PC-9 (cell line): ENCODE measurements at regions not wholly inside any gene's neighbourhood (a gene's known extent, or its start where the extent isn't known, plus 50 kb on each side); places are given as distances from the start of the nearest gene placed in this dataset.

ENCODE experiments used
- EZH2 ChIP-seq: fragments of 200-600 bp; sonication (generic); IDR thresholded peaks from 2 replicates; pipeline ENCODE4 v1.8.0; 2017; ENCODE audit warnings: antibody characterized with exemption, low read depth
- TF ChIP-seq, protein P1 (sequence below): fragments of 200-600 bp; sonication (generic); conservative IDR thresholded peaks from 2 replicates; pipeline ENCODE4 v1.6.1; 2017; ENCODE audit warnings: mixed run types, antibody characterized with exemption, mild to moderate bottlenecking, moderate library complexity

DNA sequence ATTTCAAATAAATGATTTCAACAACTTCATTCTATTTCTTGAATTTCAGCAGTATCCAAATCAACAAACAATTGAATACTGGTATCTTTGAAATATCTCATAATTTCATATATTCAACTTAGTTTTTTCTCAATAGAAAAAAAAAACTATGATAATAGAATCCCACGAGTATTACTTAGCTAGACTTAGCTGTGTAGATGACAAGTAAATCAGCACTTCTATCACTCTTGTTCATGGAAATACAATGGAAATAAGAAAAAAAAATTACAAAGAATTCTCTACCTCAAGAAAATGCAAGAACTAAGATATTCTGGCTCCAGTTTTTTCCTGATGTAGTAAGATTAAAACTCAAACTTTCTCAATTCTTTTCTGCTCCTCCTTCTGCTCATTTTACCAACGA lies 256.2 kb upstream of the KYNU start:
- TF ChIP-seq, protein P1, sequence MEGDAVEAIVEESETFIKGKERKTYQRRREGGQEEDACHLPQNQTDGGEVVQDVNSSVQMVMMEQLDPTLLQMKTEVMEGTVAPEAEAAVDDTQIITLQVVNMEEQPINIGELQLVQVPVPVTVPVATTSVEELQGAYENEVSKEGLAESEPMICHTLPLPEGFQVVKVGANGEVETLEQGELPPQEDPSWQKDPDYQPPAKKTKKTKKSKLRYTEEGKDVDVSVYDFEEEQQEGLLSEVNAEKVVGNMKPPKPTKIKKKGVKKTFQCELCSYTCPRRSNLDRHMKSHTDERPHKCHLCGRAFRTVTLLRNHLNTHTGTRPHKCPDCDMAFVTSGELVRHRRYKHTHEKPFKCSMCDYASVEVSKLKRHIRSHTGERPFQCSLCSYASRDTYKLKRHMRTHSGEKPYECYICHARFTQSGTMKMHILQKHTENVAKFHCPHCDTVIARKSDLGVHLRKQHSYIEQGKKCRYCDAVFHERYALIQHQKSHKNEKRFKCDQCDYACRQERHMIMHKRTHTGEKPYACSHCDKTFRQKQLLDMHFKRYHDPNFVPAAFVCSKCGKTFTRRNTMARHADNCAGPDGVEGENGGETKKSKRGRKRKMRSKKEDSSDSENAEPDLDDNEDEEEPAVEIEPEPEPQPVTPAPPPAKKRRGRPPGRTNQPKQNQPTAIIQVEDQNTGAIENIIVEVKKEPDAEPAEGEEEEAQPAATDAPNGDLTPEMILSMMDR: no peak
- no peak for TF ChIP-seq EZH2
